Lower leg skin (tissue), 3 donors: ENCODE measurements at regions not wholly inside any gene's neighbourhood (a gene's known extent, or its start where the extent isn't known, plus 50 kb on each side); places are given as distances from the start of the nearest gene placed in this dataset.

ENCODE experiments used
- POLR2A ChIP-seq, 2 donors: fragments of 450-650 bp; IDR thresholded peaks; one replicate each; pipeline ENCODE4 v1.6.1; 2016 to 2017; ENCODE audit warnings: antibody characterized with exemption in 2 of 2, mild to moderate bottlenecking in 1 of 2, moderate library complexity in 1 of 2
- TF ChIP-seq, protein P1 (sequence below), 3 donors: fragments of 450-650 bp; IDR thresholded peaks; one replicate each; pipeline ENCODE4 v1.5.1; 2016; ENCODE audit warnings: antibody characterized with exemption in 3 of 3, mild to moderate bottlenecking in 3 of 3, moderate library complexity in 2 of 3

- TF ChIP-seq, protein P1, sequence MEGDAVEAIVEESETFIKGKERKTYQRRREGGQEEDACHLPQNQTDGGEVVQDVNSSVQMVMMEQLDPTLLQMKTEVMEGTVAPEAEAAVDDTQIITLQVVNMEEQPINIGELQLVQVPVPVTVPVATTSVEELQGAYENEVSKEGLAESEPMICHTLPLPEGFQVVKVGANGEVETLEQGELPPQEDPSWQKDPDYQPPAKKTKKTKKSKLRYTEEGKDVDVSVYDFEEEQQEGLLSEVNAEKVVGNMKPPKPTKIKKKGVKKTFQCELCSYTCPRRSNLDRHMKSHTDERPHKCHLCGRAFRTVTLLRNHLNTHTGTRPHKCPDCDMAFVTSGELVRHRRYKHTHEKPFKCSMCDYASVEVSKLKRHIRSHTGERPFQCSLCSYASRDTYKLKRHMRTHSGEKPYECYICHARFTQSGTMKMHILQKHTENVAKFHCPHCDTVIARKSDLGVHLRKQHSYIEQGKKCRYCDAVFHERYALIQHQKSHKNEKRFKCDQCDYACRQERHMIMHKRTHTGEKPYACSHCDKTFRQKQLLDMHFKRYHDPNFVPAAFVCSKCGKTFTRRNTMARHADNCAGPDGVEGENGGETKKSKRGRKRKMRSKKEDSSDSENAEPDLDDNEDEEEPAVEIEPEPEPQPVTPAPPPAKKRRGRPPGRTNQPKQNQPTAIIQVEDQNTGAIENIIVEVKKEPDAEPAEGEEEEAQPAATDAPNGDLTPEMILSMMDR (IDR thresholded peaks at IDR 0.05) = no peak
- no peak for TF ChIP-seq POLR2A (IDR thresholded peaks at IDR 0.05)
These were observed 253.0 kb upstream of the FANCL start for GRCh38 chr2:58494071-58494501.
